ENCODE measurements at regions not wholly inside any gene's neighbourhood (a gene's known extent, or its start where the extent isn't known, plus 50 kb on each side); places are given as distances from the start of the nearest gene placed in this dataset.

DNA sequence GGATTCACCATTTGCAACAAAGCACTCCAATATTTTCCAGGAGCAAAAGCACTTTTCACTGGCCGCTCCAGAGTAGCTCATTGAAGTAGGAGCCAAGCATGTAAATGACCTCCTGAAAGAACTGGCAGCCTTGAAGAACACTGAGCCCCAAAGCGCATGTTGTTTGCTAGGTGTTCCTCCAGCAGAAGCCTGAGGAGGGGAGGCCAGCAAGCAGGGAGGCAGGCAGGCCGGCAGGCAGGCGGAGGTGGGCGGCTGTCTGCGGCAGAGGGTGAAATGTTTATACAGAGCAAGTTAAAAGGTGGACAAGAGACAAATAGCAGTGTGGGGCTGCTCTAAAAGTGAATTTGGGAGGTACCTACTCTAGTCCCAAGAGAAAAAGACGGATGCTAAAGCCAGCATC is 439.4 kb downstream of the CCDC91 start:
- no peak for TF ChIP-seq POLR2A (IDR thresholded peaks at IDR 0.05; ENCODE audit: low read length)
- no peak for TF ChIP-seq GATA1 (IDR thresholded peaks at IDR 0.05; ENCODE audit: low read depth, low read length)

All from erythroblast (primary cell).